ENCODE measurements at regions not wholly inside any gene's neighbourhood (a gene's known extent, or its start where the extent isn't known, plus 50 kb on each side); places are given as distances from the start of the nearest gene placed in this dataset.

GRCh38 chr7:114755856-114756255 is 166.0 kb upstream of the MDFIC start:
- TF ChIP-seq POLR2A (IDR thresholded peaks at IDR 0.05) (no peak), POLR2AphosphoS5 (IDR thresholded peaks at IDR 0.05) (no peak), EP300 (IDR thresholded peaks at IDR 0.05) (no peak), CTCF (IDR thresholded peaks at IDR 0.05) (no peak)
- no peak for ATAC-seq
- 68 to 86% methylated on average over 4 of the region's 4 CpGs for WGBS, 2 donors (ENCODE audit: low coverage in 1 of 2)

GRCh38 chr7:114758661-114759227 is 163.2 kb upstream of the MDFIC start:
- H3K27ac ChIP-seq, result no peak overlapping the region
- TF ChIP-seq CTCF (IDR thresholded peaks at IDR 0.05) (no peak), POLR2A (IDR thresholded peaks at IDR 0.05) (no peak), POLR2AphosphoS5 (IDR thresholded peaks at IDR 0.05) (no peak), EP300 (IDR thresholded peaks at IDR 0.05) (no peak)
- 80 to 81% methylated on average over 4 of the region's 4 CpGs for WGBS, 2 donors (ENCODE audit: low coverage in 1 of 2)

More at GRCh38 chr7:114755856-114756255, 166.0 kb upstream of the MDFIC start:
- H3K9me3 ChIP-seq, result no peaks in the 10 kb centered on the region
- no peaks in the 10 kb centered on the region for H3K27me3 ChIP-seq
- H3K36me3 ChIP-seq, result no peaks in the 10 kb centered on the region
- H3K4me1 ChIP-seq, result no peaks in the 10 kb centered on the region
- no peak overlapping the region for H3K27ac ChIP-seq
- no peak overlapping the region for H3K4me3 ChIP-seq

GRCh38 chr7:114759347-114760062 is 162.4 kb upstream of the MDFIC start:
- 92 to 100% methylated on average over 2 of the region's 2 CpGs for WGBS, 2 donors (ENCODE audit: low coverage in 1 of 2)
- ATAC-seq, result no peak
- Histone ChIP-seq H3K9me3 (no peaks in the 10 kb centered on the region), H3K4me3 (no peak overlapping the region), H3K36me3 (no peaks in the 10 kb centered on the region), H3K27ac (no peak overlapping the region), H3K27me3 (no peaks in the 10 kb centered on the region), H3K4me1 (no peaks in the 10 kb centered on the region)
- TF ChIP-seq POLR2AphosphoS5 (IDR thresholded peaks at IDR 0.05) (no peak), POLR2A (IDR thresholded peaks at IDR 0.05) (no peak), CTCF (IDR thresholded peaks at IDR 0.05) (no peak), EP300 (IDR thresholded peaks at IDR 0.05) (no peak)

More at GRCh38 chr7:114758661-114759227, 163.2 kb upstream of the MDFIC start:
- ATAC-seq, result no peak
- Histone ChIP-seq H3K9me3 (no peaks in the 10 kb centered on the region), H3K36me3 (no peaks in the 10 kb centered on the region), H3K4me3 (no peak overlapping the region), H3K4me1 (no peaks in the 10 kb centered on the region), H3K27me3 (no peaks in the 10 kb centered on the region)

GRCh38 chr7:114760477-114760876 is 161.4 kb upstream of the MDFIC start:
- Histone ChIP-seq H3K36me3 (no peaks in the 10 kb centered on the region), H3K9me3 (no peaks in the 10 kb centered on the region), H3K27me3 (no peaks in the 10 kb centered on the region), H3K4me3 (no peak overlapping the region), H3K27ac (no peak overlapping the region), H3K4me1 (no peaks in the 10 kb centered on the region)
- WGBS, 2 donors (ENCODE audit: low coverage in 1 of 2), result 78 to 100% methylated on average over 1 to 2 of the region's 2 CpGs
- TF ChIP-seq POLR2A (IDR thresholded peaks at IDR 0.05) (no peak), EP300 (IDR thresholded peaks at IDR 0.05) (no peak)
- no peak for ATAC-seq

- TF ChIP-seq POLR2AphosphoS5 (IDR thresholded peaks at IDR 0.05), result no peak
- TF ChIP-seq CTCF (IDR thresholded peaks at IDR 0.05), result no peak
- no peak for TF ChIP-seq POLR2A (IDR thresholded peaks at IDR 0.05)
- TF ChIP-seq EP300 (IDR thresholded peaks at IDR 0.05), result no peak
- no peaks in the 10 kb centered on the region for H3K27me3 ChIP-seq
- no peaks in the 10 kb centered on the region for H3K9me3 ChIP-seq
- no peak for ATAC-seq
- WGBS, 2 donors (ENCODE audit: low coverage in 1 of 2), result 91% methylated on average over 2 of the region's 2 CpGs; no CpG with 5 or more reads in 1 of the 2 donors
- no peak overlapping the region for H3K4me3 ChIP-seq
- H3K4me1 ChIP-seq, result no peaks in the 10 kb centered on the region
- no peak overlapping the region for H3K27ac ChIP-seq
- H3K36me3 ChIP-seq, result no peaks in the 10 kb centered on the region
Observed at GRCh38 chr7:114761973-114762372, 159.9 kb upstream of the MDFIC start.
